Activated CD4-positive, alpha-beta T cell treated with anti-CD3 and anti-CD28 coated beads, Interleukin-2, amount 50 U/mL, for 24 hours (primary cell): ENCODE measurements at regions not wholly inside any gene's neighbourhood (a gene's known extent, or its start where the extent isn't known, plus 50 kb on each side); places are given as distances from the start of the nearest gene placed in this dataset.

ENCODE experiments used
- DNase-seq, 2 donors: peaks; one replicate each; pipeline ENCODE4 v3.0.0-alpha.2; 2020; ENCODE audit warnings: low read depth in 1 of 2, low spot score in 1 of 2

GRCh38 chr3:34362910-34363309 lies 564.5 kb downstream of the PDCD6IP start:
- DNase-seq = no peak

- DNase-seq = no peak
Measured at GRCh38 chr3:34363881-34364280, 565.5 kb downstream of the PDCD6IP start.

- no peak for DNase-seq
Measured at GRCh38 chr3:34364335-34364734, 565.9 kb downstream of the PDCD6IP start.

GRCh38 chr3:34365231-34365630 lies 566.8 kb downstream of the PDCD6IP start:
- no peak for DNase-seq

GRCh38 chr3:34365771-34366170 lies 567.3 kb downstream of the PDCD6IP start:
- DNase-seq = no peak

GRCh38 chr3:34367521-34367920 lies 569.1 kb downstream of the PDCD6IP start:
- DNase-seq = no peak

GRCh38 chr3:34374521-34374920 lies 576.1 kb downstream of the PDCD6IP start:
- DNase-seq = no peak

- DNase-seq = no peak
Measured at GRCh38 chr3:34376691-34377090, 578.3 kb downstream of the PDCD6IP start.

GRCh38 chr3:34377961-34378360 lies 579.5 kb downstream of the PDCD6IP start:
- no peak for DNase-seq

GRCh38 chr3:34381243-34381642 lies 582.8 kb downstream of the PDCD6IP start:
- DNase-seq = no peak

GRCh38 chr3:34382859-34383258 lies 584.4 kb downstream of the PDCD6IP start:
- no peak for DNase-seq

- DNase-seq = no peak
Measured at GRCh38 chr3:34386309-34386708, 587.9 kb downstream of the PDCD6IP start.

- DNase-seq = no peak
Measured at GRCh38 chr3:34387826-34388564, 589.6 kb downstream of the PDCD6IP start.

- DNase-seq = no peak
Measured at GRCh38 chr3:34388830-34389229, 590.4 kb downstream of the PDCD6IP start.

- no peak for DNase-seq
Measured at GRCh38 chr3:34394978-34395748, 596.7 kb downstream of the PDCD6IP start.

GRCh38 chr3:34396288-34396687 lies 597.9 kb downstream of the PDCD6IP start:
- DNase-seq = no peak

- no peak for DNase-seq
Measured at GRCh38 chr3:34396956-34397355, 598.5 kb downstream of the PDCD6IP start.

- DNase-seq = no peak
Measured at GRCh38 chr3:34399401-34399800, 601.0 kb downstream of the PDCD6IP start.

GRCh38 chr3:34405159-34405558 lies 606.7 kb downstream of the PDCD6IP start:
- DNase-seq = no peak

- no peak for DNase-seq
Measured at GRCh38 chr3:34407281-34407680, 608.9 kb downstream of the PDCD6IP start.

GRCh38 chr3:34408088-34408487 lies 609.7 kb downstream of the PDCD6IP start:
- no peak for DNase-seq

- DNase-seq = no peak
Measured at GRCh38 chr3:34411596-34411995, 613.2 kb downstream of the PDCD6IP start.

GRCh38 chr3:34419801-34420200 lies 621.4 kb downstream of the PDCD6IP start:
- no peak for DNase-seq
